ENCODE measurements at regions not wholly inside any gene's neighbourhood (a gene's known extent, or its start where the extent isn't known, plus 50 kb on each side); places are given as distances from the start of the nearest gene placed in this dataset.

DNA sequence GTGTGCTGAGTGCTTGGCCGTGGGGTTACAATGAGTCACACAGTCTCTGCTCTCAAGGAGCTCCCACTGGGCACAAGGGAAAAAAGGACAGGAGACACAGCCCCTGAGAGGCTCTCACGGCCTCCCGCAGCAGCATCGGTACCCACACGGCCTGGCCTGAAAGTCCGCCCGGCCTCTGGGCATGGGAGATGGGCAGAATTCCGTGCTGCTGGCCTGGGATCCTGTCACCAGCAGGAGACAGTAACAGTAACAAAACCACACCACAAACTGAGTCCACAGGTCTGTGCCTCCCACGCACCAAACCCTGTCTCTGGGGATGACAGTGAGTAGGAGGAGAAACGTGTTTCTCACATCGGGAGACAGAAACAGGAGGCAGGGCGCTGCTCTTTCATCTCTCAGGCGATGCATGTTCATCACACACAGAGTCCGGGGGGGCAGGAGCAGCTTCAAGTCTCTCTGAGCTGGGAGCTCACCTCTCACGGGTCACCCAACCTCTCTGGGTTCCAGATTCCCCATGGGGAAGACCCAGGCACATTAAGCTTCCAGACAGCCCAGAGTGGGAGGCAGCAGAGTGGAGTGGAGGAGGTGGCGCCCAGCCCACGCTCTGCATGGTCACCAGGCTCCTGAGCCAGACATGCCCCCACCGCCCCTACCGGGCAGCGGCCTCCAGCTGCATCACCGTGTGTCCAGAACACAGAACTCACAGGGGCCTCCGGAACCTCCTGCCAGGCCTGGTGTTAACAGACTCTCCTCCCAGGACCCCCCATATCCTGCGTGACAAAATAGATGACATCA lies 124.7 kb upstream of the VSTM2B start:
- TF ChIP-seq, protein P1, sequence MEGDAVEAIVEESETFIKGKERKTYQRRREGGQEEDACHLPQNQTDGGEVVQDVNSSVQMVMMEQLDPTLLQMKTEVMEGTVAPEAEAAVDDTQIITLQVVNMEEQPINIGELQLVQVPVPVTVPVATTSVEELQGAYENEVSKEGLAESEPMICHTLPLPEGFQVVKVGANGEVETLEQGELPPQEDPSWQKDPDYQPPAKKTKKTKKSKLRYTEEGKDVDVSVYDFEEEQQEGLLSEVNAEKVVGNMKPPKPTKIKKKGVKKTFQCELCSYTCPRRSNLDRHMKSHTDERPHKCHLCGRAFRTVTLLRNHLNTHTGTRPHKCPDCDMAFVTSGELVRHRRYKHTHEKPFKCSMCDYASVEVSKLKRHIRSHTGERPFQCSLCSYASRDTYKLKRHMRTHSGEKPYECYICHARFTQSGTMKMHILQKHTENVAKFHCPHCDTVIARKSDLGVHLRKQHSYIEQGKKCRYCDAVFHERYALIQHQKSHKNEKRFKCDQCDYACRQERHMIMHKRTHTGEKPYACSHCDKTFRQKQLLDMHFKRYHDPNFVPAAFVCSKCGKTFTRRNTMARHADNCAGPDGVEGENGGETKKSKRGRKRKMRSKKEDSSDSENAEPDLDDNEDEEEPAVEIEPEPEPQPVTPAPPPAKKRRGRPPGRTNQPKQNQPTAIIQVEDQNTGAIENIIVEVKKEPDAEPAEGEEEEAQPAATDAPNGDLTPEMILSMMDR (IDR thresholded peaks at IDR 0.05) = no peak
- TF ChIP-seq POLR2A (IDR thresholded peaks at IDR 0.05) = no peak

Measured in right lobe of liver (tissue), 4 donors.